ENCODE measurements at regions not wholly inside any gene's neighbourhood (a gene's known extent, or its start where the extent isn't known, plus 50 kb on each side); places are given as distances from the start of the nearest gene placed in this dataset.

- H3K27me3 ChIP-seq (ENCODE audit: insufficient read depth, low read length): no peaks in the 10 kb centered on the region
- H3K4me3 ChIP-seq (ENCODE audit: insufficient read depth, low read length): no peak overlapping the region
- H3K36me3 ChIP-seq (ENCODE audit: insufficient read depth, low read length): no peaks in the 10 kb centered on the region
- H3K4me2 ChIP-seq (ENCODE audit: insufficient read depth, low read length): no peak overlapping the region
- no peak for TF ChIP-seq CTCF (IDR thresholded peaks at IDR 0.05; ENCODE audit: extremely low read depth, low read depth, low read length)
- H2AFZ ChIP-seq (ENCODE audit: low read length): no peak overlapping the region
- H3K9me3 ChIP-seq (ENCODE audit: low read depth, low read length): no peaks in the 10 kb centered on the region
- DNase-seq (ENCODE audit: insufficient read length, low spot score, missing footprints): no peak
- H4K20me1 ChIP-seq (ENCODE audit: insufficient read depth, low read length): no peaks in the 10 kb centered on the region
- no peaks in the 10 kb centered on the region for H3K4me1 ChIP-seq (ENCODE audit: insufficient read depth, low read length)
- H3K27ac ChIP-seq (ENCODE audit: low read depth, low read length): no peak overlapping the region
- no peaks in the 10 kb centered on the region for H3K79me2 ChIP-seq (ENCODE audit: insufficient read depth, low read length)
Measured at GRCh38 chr4:29521281-29521680, 1198.9 kb upstream of the PCDH7 start.

- Histone ChIP-seq H3K4me2 (ENCODE audit: insufficient read depth, low read length) (no peak overlapping the region), H3K9me3 (ENCODE audit: low read depth, low read length) (no peaks in the 10 kb centered on the region), H3K79me2 (ENCODE audit: insufficient read depth, low read length) (no peaks in the 10 kb centered on the region), H4K20me1 (ENCODE audit: insufficient read depth, low read length) (no peaks in the 10 kb centered on the region), H3K4me3 (ENCODE audit: insufficient read depth, low read length) (no peak overlapping the region), H3K36me3 (ENCODE audit: insufficient read depth, low read length) (no peaks in the 10 kb centered on the region), H3K4me1 (ENCODE audit: insufficient read depth, low read length) (no peaks in the 10 kb centered on the region), H3K27ac (ENCODE audit: low read depth, low read length) (no peak overlapping the region), H3K27me3 (ENCODE audit: insufficient read depth, low read length) (no peaks in the 10 kb centered on the region), H2AFZ (ENCODE audit: low read length) (no peak overlapping the region)
- TF ChIP-seq CTCF (IDR thresholded peaks at IDR 0.05; ENCODE audit: extremely low read depth, low read depth, low read length): no peak
- DNase-seq (ENCODE audit: insufficient read length, low spot score, missing footprints): no peak
Measured at GRCh38 chr4:29536745-29537144, 1183.4 kb upstream of the PCDH7 start.

GRCh38 chr4:29538889-29539646 lies 1181.1 kb upstream of the PCDH7 start:
- H3K4me2 ChIP-seq (ENCODE audit: insufficient read depth, low read length): no peak overlapping the region
- H3K4me1 ChIP-seq (ENCODE audit: insufficient read depth, low read length): no peaks in the 10 kb centered on the region
- H3K9me3 ChIP-seq (ENCODE audit: low read depth, low read length): peaks cover 2% of the 10 kb centered on the region
- H4K20me1 ChIP-seq (ENCODE audit: insufficient read depth, low read length): no peaks in the 10 kb centered on the region
- no peaks in the 10 kb centered on the region for H3K79me2 ChIP-seq (ENCODE audit: insufficient read depth, low read length)
- H3K36me3 ChIP-seq (ENCODE audit: insufficient read depth, low read length): no peaks in the 10 kb centered on the region
- no peak overlapping the region for H3K4me3 ChIP-seq (ENCODE audit: insufficient read depth, low read length)
- H3K27me3 ChIP-seq (ENCODE audit: insufficient read depth, low read length): no peaks in the 10 kb centered on the region
- H3K27ac ChIP-seq (ENCODE audit: low read depth, low read length): no peak overlapping the region
- DNase-seq (ENCODE audit: insufficient read length, low spot score, missing footprints): no peak
- TF ChIP-seq CTCF (IDR thresholded peaks at IDR 0.05; ENCODE audit: extremely low read depth, low read depth, low read length): no peak
- no peak overlapping the region for H2AFZ ChIP-seq (ENCODE audit: low read length)

- Histone ChIP-seq H3K36me3 (ENCODE audit: insufficient read depth, low read length) (no peaks in the 10 kb centered on the region), H3K4me2 (ENCODE audit: insufficient read depth, low read length) (no peak overlapping the region), H4K20me1 (ENCODE audit: insufficient read depth, low read length) (no peaks in the 10 kb centered on the region), H2AFZ (ENCODE audit: low read length) (no peak overlapping the region), H3K9me3 (ENCODE audit: low read depth, low read length) (peaks cover 2% of the 10 kb centered on the region), H3K27me3 (ENCODE audit: insufficient read depth, low read length) (no peaks in the 10 kb centered on the region), H3K4me1 (ENCODE audit: insufficient read depth, low read length) (no peaks in the 10 kb centered on the region), H3K4me3 (ENCODE audit: insufficient read depth, low read length) (no peak overlapping the region), H3K79me2 (ENCODE audit: insufficient read depth, low read length) (no peaks in the 10 kb centered on the region), H3K27ac (ENCODE audit: low read depth, low read length) (no peak overlapping the region)
- no peak for TF ChIP-seq CTCF (IDR thresholded peaks at IDR 0.05; ENCODE audit: extremely low read depth, low read depth, low read length)
- no peak for DNase-seq (ENCODE audit: insufficient read length, low spot score, missing footprints)
Measured at GRCh38 chr4:29540439-29541102, 1179.6 kb upstream of the PCDH7 start.
